Esophagus squamous epithelium (tissue), 4 donors: ENCODE measurements at regions not wholly inside any gene's neighbourhood (a gene's known extent, or its start where the extent isn't known, plus 50 kb on each side); places are given as distances from the start of the nearest gene placed in this dataset.

Experiments
- POLR2A ChIP-seq, 4 donors: fragments of 450-650 bp; IDR thresholded peaks; one replicate each; pipeline ENCODE4 v1.6.1; 2017; ENCODE audit warnings: antibody characterized with exemption in 4 of 4, mild to moderate bottlenecking in 4 of 4, moderate library complexity in 3 of 4
- TF ChIP-seq, protein P1 (sequence below), 6 experiments: fragments of 450-650 bp in 4 of 6; fragments of 200-600 bp in 2 of 6; sonication (generic) in 2 of 6; IDR thresholded peaks; one replicate each; pipeline ENCODE4 v1.5.1; 2016 to 2019; ENCODE audit warnings: antibody characterized with exemption in 6 of 6, mild to moderate bottlenecking in 4 of 6, moderate library complexity in 4 of 6

DNA sequence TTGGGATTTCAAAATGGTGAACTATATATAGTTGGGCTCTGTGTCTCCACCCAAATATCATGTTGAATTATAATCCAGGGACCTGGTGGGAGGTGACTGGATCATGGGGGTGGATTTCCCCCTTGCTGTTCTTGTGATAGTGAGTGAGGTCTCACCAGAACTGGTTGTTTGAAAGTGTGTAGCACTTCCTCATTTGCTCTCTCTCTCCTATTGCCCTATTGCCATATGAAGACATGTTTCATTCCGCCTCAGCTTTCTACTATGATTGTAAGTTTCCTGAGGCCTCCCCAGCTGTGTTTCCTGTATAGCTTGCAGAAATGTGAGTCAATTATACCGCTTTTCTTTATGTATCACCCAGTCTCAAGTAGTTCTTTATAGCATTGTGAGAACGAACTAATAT, 545.6 kb downstream of the TRAM1L1 start:
- TF ChIP-seq, protein P1, sequence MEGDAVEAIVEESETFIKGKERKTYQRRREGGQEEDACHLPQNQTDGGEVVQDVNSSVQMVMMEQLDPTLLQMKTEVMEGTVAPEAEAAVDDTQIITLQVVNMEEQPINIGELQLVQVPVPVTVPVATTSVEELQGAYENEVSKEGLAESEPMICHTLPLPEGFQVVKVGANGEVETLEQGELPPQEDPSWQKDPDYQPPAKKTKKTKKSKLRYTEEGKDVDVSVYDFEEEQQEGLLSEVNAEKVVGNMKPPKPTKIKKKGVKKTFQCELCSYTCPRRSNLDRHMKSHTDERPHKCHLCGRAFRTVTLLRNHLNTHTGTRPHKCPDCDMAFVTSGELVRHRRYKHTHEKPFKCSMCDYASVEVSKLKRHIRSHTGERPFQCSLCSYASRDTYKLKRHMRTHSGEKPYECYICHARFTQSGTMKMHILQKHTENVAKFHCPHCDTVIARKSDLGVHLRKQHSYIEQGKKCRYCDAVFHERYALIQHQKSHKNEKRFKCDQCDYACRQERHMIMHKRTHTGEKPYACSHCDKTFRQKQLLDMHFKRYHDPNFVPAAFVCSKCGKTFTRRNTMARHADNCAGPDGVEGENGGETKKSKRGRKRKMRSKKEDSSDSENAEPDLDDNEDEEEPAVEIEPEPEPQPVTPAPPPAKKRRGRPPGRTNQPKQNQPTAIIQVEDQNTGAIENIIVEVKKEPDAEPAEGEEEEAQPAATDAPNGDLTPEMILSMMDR (IDR thresholded peaks at IDR 0.05): no peak
- TF ChIP-seq POLR2A (IDR thresholded peaks at IDR 0.05): no peak
